ENCODE measurements at regions not wholly inside any gene's neighbourhood (a gene's known extent, or its start where the extent isn't known, plus 50 kb on each side); places are given as distances from the start of the nearest gene placed in this dataset.

- TF ChIP-seq CTCF (IDR thresholded peaks at IDR 0.05; ENCODE audit: low read depth, low read length) = no peak
- TF ChIP-seq POLR2A (IDR thresholded peaks at IDR 0.05; ENCODE audit: extremely low read depth, insufficient read length) = no peak
- TF ChIP-seq MAX (IDR thresholded peaks at IDR 0.05; ENCODE audit: low read depth, low read length) = no peak
- no peak for TF ChIP-seq MYC (IDR thresholded peaks at IDR 0.05; ENCODE audit: low read depth, low read length)
Observed at GRCh38 chr16:86046667-86047270, 147.8 kb downstream of the IRF8 start.
